NB4 (cell line): ENCODE measurements at regions not wholly inside any gene's neighbourhood (a gene's known extent, or its start where the extent isn't known, plus 50 kb on each side); places are given as distances from the start of the nearest gene placed in this dataset.
A peak's percentile ranks its signal among the peaks of the same experiment; 100 is the strongest.

Source experiments
- DNase-seq: peaks from one replicate; pipeline ENCODE4 v3.0.0; 2010; ENCODE audit warnings: low read depth
- H3K4me3 ChIP-seq: one replicate; pipeline ENCODE4 v1.5.1; 2011; ENCODE audit warnings: mild to moderate bottlenecking, low read depth, low read length, moderate library complexity
- CTCF ChIP-seq: IDR thresholded peaks from one replicate; pipeline ENCODE4 v1.5.1; 2012; ENCODE audit warnings: low read depth, low read length
- MAX ChIP-seq: IDR thresholded peaks from 2 replicates; pipeline ENCODE4 v1.6.1; 2011; ENCODE audit warnings: low read depth, low read length
- MYC ChIP-seq: IDR thresholded peaks from 2 replicates; pipeline ENCODE4 v1.6.1; 2011; ENCODE audit warnings: low read depth, low read length
- POLR2A ChIP-seq: IDR thresholded peaks from 2 replicates; pipeline ENCODE4 v1.6.1; 2011; ENCODE audit warnings: mild to moderate bottlenecking; ENCODE audit not compliant: insufficient read length; ENCODE audit errors: extremely low read depth

GRCh38 chr12:68400226-68400829 lies 68.2 kb upstream of the MDM1 start:
- no peak for TF ChIP-seq MYC
- TF ChIP-seq CTCF, result no peak
- TF ChIP-seq POLR2A, result no peak
- TF ChIP-seq MAX, result no peak
- DNase-seq, result no peak
- H3K4me3 ChIP-seq, result no peak overlapping the region

- DNase-seq, result no peak
- TF ChIP-seq POLR2A, result no peak
- H3K4me3 ChIP-seq, result no peak overlapping the region
Measured at GRCh38 chr12:68402422-68402821, 70.3 kb upstream of the MDM1 start.

GRCh38 chr12:68403296-68403695 lies 71.1 kb upstream of the MDM1 start:
- no peak for TF ChIP-seq POLR2A
- TF ChIP-seq CTCF, result no peak
- no peak for TF ChIP-seq MYC
- TF ChIP-seq MAX, result no peak
- no peak for DNase-seq
- H3K4me3 ChIP-seq, result no peak overlapping the region

- TF ChIP-seq MAX, result no peak
- TF ChIP-seq MYC, result no peak
- no peak for DNase-seq
- no peak overlapping the region for H3K4me3 ChIP-seq
Measured at GRCh38 chr12:68403711-68404110, 71.5 kb upstream of the MDM1 start.

- TF ChIP-seq CTCF (no peak), POLR2A (no peak), MYC (no peak)
- no peak overlapping the region for H3K4me3 ChIP-seq
- DNase-seq, result peak; percentile 40
Measured at GRCh38 chr12:68405343-68405781, 73.2 kb upstream of the MDM1 start.

GRCh38 chr12:68406134-68406576 lies 74.0 kb upstream of the MDM1 start:
- peak; percentile 30 for DNase-seq
- TF ChIP-seq CTCF, result no peak
- no peak for TF ChIP-seq POLR2A
- no peak for TF ChIP-seq MAX
- no peak for TF ChIP-seq MYC
- H3K4me3 ChIP-seq, result no peak overlapping the region

- H3K4me3 ChIP-seq, result no peak overlapping the region
- TF ChIP-seq POLR2A, result no peak
- no peak for TF ChIP-seq MYC
- TF ChIP-seq CTCF, result no peak
- TF ChIP-seq MAX, result no peak
- no peak for DNase-seq
Measured at GRCh38 chr12:68406911-68407310, 74.7 kb upstream of the MDM1 start.
